Testis (tissue), 2 donors: ENCODE measurements at regions not wholly inside any gene's neighbourhood (a gene's known extent, or its start where the extent isn't known, plus 50 kb on each side); places are given as distances from the start of the nearest gene placed in this dataset.

ENCODE experiments used
- POLR2A ChIP-seq: fragments of 450-650 bp; IDR thresholded peaks from one replicate; pipeline ENCODE4 v1.6.1; 2017; ENCODE audit warnings: antibody characterized with exemption, mild to moderate bottlenecking, moderate library complexity
- TF ChIP-seq, protein P1 (sequence below), 3 experiments: fragments of 450-650 bp in 2 of 3; fragments of 200-600 bp in 1 of 3; sonication (generic) in 1 of 3; IDR thresholded peaks; one replicate each; pipeline ENCODE4 v1.5.1; 2016 to 2019; ENCODE audit warnings: antibody characterized with exemption in 3 of 3, mild to moderate bottlenecking in 2 of 3, moderate library complexity in 1 of 3

DNA sequence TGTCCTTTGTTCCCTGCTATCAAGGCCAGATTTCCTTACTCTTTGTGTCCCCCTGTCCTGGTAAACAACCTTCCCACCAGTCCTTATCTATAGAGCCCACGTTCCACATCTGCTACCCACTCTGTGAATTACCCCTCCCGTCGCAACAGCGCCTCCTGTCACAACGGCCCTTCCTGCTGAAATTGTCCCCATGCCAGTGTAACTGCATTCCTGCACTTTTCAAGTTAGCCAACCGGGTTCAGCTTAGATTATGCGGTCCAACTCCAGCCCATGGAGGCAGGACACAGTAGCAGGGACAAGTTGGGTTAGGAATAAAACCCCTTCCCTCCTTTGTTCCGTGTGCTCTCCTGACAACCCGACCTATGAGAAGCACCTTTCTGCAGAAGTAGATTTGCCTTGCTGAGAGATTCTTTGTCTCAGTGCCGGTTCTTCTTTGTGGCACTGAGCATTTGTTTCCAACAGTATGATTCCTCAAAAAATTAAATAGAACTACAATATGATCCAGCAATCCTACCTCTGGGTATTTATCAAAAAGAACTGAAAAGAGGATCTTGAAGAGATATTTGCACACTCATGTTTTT lies 180.3 kb downstream of the PTBP2 start:
- TF ChIP-seq POLR2A: no peak
- TF ChIP-seq, protein P1, sequence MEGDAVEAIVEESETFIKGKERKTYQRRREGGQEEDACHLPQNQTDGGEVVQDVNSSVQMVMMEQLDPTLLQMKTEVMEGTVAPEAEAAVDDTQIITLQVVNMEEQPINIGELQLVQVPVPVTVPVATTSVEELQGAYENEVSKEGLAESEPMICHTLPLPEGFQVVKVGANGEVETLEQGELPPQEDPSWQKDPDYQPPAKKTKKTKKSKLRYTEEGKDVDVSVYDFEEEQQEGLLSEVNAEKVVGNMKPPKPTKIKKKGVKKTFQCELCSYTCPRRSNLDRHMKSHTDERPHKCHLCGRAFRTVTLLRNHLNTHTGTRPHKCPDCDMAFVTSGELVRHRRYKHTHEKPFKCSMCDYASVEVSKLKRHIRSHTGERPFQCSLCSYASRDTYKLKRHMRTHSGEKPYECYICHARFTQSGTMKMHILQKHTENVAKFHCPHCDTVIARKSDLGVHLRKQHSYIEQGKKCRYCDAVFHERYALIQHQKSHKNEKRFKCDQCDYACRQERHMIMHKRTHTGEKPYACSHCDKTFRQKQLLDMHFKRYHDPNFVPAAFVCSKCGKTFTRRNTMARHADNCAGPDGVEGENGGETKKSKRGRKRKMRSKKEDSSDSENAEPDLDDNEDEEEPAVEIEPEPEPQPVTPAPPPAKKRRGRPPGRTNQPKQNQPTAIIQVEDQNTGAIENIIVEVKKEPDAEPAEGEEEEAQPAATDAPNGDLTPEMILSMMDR (IDR thresholded peaks at IDR 0.05): no peak
